C4-2B (cell line): ENCODE measurements at regions not wholly inside any gene's neighbourhood (a gene's known extent, or its start where the extent isn't known, plus 50 kb on each side); places are given as distances from the start of the nearest gene placed in this dataset.

Experiments used
- ZFX ChIP-seq: fragments of 450-650 bp; IDR thresholded peaks from 2 replicates; pipeline ENCODE4 v1.6.1; 2017
- TF ChIP-seq, protein P1 (sequence below): fragments of 450-650 bp; conservative IDR thresholded peaks from 2 replicates; pipeline ENCODE4 v1.5.1; 2017; ENCODE audit warnings: mild to moderate bottlenecking

DNA sequence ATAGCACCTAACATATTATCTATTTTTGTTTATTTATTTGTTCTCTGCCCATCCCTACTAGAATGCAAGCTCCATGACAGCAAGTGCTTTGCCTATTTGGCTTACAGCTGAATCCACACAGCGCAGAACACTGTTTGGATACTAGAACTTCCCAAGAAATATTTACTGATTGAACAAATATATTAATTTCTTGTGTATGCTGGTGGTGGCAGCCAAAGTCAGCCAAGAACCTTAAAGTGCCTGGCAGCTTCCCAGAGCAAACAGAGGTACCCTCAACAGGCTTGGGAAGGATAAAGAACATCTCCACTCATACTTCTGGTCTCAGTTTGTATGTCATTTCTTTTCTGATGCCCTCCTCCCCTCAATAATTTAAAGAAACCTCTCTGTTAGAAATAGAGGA lies 111.8 kb upstream of the SLC25A36 start:
- TF ChIP-seq, protein P1, sequence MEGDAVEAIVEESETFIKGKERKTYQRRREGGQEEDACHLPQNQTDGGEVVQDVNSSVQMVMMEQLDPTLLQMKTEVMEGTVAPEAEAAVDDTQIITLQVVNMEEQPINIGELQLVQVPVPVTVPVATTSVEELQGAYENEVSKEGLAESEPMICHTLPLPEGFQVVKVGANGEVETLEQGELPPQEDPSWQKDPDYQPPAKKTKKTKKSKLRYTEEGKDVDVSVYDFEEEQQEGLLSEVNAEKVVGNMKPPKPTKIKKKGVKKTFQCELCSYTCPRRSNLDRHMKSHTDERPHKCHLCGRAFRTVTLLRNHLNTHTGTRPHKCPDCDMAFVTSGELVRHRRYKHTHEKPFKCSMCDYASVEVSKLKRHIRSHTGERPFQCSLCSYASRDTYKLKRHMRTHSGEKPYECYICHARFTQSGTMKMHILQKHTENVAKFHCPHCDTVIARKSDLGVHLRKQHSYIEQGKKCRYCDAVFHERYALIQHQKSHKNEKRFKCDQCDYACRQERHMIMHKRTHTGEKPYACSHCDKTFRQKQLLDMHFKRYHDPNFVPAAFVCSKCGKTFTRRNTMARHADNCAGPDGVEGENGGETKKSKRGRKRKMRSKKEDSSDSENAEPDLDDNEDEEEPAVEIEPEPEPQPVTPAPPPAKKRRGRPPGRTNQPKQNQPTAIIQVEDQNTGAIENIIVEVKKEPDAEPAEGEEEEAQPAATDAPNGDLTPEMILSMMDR, result no peak
- no peak for TF ChIP-seq ZFX
